Ammon's horn (tissue), 1 donor: ENCODE measurements at regions not wholly inside any gene's neighbourhood (a gene's known extent, or its start where the extent isn't known, plus 50 kb on each side); places are given as distances from the start of the nearest gene placed in this dataset.
A peak's percentile ranks its signal among the peaks of the same experiment; 100 is the strongest.
"Not testable (repeated sequence)": the region's sequence is repeated elsewhere in the genome, so short reads cannot be mapped to it uniquely, and the experiment has no call there.

Experiments
- DNase-seq: peaks from one replicate; pipeline ENCODE4 v3.0.0-alpha.2; 2016; ENCODE audit warnings: low spot score

DNA sequence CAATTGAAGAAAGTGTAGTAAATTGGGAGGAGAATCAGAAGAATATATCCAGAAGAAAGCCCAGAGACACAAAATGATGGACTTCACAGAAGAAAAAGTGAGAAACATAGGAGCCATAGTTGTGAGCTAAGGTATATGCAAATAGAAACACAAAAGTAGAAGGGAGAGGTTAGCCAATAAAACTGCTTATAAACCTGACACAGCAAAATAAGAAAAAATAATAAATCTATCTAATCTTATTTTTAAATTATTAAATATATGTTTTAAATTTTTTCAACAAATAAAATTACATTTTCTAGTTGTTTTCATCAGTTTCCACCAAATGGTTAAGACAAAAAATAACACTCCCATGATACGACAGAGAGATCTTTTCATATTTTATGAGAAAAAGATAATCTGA is 903.5 kb downstream of the DNAJB9 start:
- DNase-seq = no peak

DNA sequence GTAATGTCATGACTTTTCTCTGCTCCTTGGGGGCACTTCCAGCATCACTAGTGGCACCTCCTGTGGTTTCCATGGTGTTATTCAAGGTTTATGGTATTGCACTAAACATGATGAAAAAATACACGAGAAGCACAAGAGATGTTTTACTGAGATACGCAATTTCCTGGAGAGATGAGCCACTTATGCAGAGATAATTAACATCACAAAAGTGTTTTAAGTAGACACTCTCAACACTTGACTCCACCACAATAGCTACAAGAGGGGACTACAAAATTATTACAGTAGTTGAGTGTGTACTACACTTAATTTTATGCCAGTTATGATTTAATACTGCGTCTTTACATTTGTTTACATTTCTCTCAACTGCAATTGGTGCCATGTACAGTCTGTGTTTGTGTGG is 906.7 kb downstream of the DNAJB9 start:
- DNase-seq = no peak

DNA sequence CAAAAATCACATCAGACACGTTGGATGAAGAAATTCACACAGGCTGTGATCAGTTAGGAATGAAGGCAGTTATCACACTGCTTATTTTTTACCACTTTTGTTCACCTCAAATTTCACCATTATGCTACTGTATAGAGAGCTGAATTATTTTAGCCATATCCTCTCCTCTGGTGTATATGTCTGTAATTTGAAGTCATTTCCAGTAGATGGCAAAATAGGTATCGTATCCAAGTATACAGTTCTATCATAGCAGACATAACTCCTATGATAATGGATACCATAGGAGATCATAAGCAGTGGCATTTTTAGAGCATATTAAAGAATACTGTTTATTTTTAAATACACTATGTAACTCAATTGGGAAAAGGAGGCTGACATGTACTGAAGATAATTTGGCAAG is 909.7 kb downstream of the DNAJB9 start:
- no peak for DNase-seq

DNA sequence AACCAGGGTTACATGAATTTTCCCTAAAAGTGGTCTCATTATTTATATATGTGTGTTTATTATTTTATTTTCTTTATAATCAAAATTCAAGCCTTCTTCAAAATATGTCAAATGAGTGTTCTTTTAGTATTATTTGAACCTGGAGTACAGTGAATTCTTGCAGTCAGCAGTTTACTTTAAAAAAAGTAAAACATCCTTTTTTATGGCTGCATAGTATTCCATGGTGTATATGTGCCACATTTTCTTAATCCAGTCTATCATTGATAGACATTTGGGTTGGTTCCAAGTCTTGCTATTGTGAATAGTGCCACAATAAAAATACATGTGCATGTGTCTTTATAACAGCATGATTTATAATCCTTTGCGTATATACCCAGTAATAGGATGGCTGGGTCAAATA is 920.9 kb downstream of the DNAJB9 start:
- not testable (repeated sequence) for DNase-seq

DNA sequence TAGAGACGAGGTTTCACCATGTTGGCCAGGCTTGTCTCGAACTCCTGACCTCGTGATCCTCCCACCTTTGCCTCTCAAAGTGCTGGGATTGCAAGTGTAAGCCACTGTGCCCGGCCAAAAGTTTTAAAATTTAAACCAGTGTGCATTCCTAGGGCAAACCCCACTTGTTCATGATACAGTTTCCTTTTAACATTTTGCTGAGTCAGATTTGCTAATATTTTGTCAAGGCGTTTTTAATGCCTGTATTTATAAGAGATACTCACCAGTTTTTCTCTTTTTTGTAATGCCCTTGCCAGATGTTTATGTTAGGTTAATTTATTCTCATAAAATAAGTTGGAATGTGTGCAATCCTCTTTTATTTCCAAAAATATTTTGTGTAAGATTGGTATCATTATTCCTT is 927.4 kb downstream of the DNAJB9 start:
- DNase-seq = no peak

DNA sequence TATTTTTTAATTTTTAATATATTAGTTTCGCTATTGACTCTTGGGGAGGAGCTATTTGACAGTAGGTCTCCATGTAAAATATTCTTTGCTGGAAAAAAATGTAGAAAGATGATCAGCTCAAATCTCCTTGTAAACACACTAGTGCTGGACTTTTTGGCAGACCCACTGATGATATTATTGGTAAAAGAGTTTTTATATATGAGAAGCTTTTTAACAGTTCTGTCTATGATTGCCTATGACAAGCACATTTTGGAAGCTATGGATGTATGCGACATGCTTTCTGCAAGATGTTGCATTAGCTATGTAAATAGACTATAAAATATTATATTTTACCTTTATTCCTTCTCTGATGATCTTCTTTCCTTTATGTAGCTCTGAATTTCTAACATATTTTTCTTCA is 928.5 kb downstream of the DNAJB9 start:
- DNase-seq = no peak

DNA sequence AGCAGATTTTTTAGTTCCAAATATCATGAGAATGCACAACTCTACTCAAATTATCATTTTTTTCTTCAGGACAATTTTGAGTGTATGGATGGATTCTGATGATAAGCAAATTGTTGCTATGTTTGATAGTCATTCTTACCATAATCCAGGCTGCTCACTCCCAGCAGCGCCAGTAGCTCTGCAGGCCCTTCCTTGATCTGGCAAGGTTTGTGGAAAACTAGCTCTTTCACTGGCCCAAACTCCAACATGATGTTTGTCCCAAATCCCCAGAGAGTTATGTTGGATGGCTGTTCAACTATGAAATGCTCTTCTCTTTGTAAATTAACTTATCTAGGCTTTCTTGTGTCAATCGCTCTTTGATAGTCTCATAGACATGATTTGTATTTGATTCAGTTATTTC is 933.7 kb downstream of the DNAJB9 start:
- no peak for DNase-seq

DNA sequence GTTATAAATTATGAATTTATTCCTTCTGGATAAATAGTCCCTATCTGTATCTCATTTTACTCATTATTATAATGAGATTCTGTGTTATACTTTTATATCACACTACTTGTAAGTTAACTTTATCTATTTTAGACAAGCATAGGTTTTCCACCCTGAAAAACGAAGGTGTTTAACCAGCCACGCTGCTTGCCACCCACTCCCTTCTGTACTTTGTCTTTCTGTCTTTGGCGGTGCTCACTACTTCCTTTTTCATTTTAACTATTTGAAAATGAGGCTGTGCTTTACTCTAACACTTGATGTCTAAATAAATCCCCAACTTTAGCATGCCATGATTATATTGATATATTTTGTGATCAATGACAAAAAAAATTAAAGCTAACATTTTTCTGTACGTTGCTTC is 952.9 kb downstream of the DNAJB9 start:
- no peak for DNase-seq

DNA sequence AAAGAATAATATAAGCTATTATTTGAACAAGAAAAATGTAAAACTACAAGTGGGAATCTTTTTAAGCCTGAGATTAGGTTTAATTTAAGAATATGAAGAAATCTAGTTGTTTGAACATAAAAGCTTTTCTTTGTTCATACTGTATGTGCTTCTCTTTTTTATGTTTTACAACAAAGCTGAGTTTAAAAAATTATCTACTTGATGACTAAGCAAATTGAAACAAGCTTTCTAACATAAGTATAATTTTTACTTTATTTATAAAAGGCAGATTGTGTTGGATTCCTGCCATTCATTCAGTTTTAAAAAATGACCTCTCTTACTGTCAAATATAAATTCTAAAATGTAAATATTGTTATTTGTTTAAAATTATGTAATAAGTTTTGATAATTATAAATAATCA is 958.2 kb downstream of the DNAJB9 start:
- no peak for DNase-seq

DNA sequence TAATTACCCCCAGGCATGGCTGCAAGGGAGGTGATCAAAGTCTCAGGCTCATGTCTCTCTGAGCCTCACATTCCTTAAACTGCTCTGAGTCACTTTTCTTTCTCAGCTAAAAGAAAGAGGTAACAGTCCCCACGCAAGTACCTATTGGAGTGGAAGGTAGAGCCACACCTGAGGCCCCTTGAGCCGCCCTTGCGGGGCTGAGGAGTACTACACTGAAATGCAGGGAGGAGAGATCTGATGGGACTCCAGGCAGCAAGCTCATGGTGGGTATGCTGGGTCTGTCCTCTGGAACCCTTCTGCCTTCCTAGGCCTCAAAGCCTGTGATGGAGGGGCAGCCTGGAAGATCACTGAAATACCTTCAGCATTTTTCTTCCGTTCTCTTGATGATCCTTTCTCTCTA is 960.0 kb downstream of the DNAJB9 start:
- no peak for DNase-seq

DNA sequence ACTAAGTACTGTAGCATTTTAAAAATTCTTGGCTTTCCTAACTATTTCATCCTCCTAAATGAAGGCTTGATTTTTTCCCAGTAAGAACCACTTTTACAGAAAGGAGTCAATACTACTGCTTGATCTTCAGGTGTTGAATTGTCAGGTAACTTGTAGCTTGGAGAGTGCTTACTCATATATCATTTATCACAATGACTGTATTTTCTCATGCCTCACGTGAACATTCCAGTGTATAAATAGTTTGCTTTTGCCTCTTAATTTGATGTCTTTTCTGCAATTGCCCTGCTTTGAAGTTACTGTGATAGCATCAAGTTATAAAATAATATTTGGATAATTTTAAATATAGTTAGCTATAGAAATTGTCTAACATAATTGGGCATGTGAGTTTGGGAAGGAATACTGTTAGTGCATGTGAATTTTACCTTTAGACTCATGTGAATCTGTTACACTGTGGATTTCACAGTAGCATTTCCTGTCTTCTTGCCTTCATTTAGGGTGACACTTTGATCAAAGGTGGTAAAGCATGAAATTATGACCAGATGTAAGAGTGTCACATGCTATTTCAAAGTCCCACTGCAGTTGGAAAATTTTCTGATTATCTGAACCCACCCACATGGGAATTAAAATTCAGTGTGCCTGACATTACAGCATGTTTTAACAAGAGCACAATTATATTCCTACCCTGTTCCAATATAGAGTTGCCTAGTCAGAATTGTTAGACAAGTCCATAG is 962.8 kb downstream of the DNAJB9 start:
- DNase-seq = no peak

- DNase-seq = no peak
Measured at GRCh38 chr7:109545686-109546085, 976.0 kb downstream of the DNAJB9 start.

GRCh38 chr7:109549471-109550193 is 980.0 kb downstream of the DNAJB9 start:
- DNase-seq = peak; percentile 45

DNA sequence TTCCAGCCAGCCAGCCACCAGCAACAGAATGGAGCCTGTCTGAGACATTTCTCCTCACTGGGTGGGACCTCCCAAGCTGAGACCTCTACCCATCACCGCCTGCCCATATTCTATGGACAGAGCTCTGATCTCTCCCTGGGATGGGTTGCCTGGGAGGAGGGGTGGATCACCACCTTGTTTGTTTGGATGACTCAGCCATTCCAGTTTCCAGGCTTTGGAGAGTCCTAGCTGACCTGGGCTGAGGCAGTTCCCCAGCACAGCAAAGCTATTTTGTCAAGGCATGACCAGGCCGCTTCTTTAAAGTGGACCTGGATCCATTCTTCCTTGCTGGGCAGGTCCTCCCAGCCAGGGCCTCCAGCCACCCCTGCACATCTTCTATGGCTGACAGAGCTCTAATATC is 982.3 kb downstream of the DNAJB9 start:
- no peak for DNase-seq

DNA sequence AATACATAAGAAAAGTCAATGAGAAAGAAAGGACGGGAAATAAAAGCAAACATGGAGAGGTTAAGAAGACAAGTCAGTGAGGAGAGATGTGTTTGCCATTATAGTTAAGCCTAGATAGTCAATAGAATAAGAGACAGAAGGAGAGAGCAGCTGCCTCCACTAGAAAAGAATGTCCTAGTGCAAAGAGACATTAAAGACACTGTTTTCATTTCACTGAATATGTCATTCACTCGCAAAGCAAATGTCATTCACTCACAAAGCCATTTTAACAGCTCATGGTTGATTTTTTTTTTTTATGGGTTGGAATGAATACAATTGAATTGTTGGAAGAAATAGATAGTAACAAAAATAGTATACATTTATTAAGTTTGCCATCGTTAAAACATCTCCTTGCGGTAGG is 1007.6 kb downstream of the DNAJB9 start:
- DNase-seq = no peak

DNA sequence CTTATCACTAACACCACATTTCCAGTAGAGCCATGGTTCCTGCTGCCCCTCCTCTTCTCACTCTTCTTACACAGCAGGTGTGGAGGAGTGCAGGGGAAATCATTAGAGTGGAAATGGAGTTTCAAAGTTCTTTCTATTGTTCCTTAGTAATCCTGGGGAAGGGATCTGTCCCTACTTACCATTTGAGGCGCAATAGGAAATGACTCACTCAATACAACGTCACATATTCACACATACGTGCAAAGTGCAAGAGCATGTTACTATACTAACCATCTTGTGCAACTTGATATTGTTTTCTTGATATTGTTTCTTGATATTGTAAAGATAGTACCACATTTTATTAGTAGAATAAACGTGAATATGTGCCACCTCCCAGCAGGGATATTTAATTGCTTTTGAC is 1010.2 kb downstream of the DNAJB9 start:
- DNase-seq = no peak

DNA sequence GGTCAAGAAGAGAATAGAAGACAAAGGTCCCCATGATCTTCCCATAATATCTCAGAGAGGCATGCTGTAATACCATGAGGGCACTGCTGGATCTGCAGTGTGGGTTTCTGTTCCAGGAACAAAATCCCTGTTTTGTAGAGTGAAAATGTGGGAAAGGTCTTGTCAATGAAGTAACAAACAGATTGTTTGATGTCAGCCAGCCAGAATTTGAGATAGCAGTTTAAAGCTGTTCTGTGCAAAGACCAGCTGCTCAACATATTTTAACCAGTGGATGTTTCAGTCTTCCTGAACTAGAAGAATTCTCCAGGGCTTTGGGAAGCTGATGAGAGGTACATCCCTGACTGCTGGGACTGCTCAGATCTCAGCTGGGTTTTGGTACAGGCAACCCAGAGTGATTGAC is 1012.5 kb downstream of the DNAJB9 start:
- peak; percentile 7 for DNase-seq

DNA sequence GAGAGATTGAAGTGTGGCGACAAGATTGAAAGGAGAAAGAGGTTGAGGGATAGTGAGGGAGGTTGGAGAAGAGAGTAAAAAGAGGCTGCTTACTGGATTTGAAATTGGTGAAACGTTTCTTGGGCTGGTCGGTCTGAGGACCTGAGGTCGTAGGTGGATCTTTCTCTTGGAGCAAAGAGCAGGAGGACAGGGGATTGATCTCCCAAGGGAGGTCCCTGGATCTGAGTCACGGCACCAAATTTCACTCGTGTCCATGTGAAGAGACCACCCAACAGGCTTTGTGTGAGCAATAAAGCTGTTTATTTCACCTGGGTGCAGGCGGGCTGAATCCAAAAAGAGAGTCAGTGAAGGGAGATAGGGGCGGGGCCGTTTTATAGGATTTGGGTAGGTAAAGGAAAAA is 1027.3 kb downstream of the DNAJB9 start:
- not testable (repeated sequence) for DNase-seq

DNA sequence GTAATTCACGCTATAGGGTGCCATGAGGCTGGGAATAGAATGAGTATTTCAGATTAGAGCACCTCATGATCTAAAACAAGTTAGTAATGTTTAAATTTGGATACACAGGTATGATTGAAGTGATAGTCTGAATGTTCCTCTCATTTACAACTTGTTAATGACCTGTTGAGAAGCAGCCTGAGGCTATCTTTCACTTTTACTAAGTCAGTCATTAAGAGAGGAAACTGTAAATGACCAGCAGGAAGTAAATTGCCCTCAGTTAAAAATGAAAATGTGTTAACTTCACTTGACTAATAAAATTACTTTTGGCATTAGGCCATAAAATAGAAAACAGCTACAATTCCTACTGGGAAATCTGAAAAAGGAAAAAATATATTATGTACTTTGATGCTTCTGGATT is 1042.0 kb downstream of the DNAJB9 start:
- no peak for DNase-seq

DNA sequence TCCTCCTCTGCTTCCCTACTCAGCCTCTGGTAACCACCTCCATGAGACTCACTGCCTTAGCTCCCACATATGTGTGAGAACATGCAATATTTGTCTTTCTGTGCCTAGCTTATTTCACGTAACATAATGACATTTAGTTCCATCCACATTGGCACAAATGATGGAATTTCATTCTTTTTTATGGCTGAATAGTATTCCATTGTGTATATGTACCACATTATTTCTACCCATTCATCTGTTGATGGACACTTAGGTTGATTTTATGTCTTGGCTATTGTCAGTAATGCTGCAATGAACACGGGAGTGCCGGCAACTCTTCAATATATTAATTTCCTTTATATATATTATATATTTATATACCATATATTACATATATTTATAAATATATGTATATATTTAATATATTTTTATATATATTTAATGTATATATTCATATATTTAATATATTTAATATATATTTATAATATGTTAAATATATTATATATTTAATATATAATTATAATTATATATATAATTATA is 1046.9 kb downstream of the DNAJB9 start:
- no peak for DNase-seq

GRCh38 chr7:109622320-109622719 is 1052.6 kb downstream of the DNAJB9 start:
- DNase-seq = no peak

- DNase-seq = not testable (repeated sequence)
Measured at GRCh38 chr7:109632890-109633289, 1063.2 kb downstream of the DNAJB9 start.

DNA sequence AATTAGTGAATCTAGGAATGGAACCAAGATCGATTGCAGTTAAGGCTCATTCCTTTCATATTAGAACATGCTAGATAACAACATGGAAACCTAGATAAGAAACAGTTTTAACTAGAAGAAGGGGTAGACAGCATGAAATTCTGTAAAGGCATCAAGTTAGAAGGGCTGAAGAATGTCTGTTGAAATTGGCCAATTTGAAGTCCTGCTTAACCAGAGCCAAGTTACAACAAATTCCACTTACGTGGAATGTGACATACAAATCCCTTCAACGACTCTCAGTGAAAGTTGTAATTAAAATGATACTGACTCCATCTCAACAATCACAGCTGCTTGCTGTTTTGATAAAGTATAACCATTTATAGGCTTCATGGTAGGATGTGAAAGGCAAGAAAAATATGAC is 1065.7 kb downstream of the DNAJB9 start:
- DNase-seq = no peak
